Tibial nerve (tissue), 4 donors: ENCODE measurements at regions not wholly inside any gene's neighbourhood (a gene's known extent, or its start where the extent isn't known, plus 50 kb on each side); places are given as distances from the start of the nearest gene placed in this dataset.

Experiments used
- DNase-seq, 2 donors: peaks; one replicate each; pipeline ENCODE4 v3.0.0-alpha.2; 2019; ENCODE audit warnings: low spot score in 2 of 2
- H3K27ac ChIP-seq, 4 donors: fragments of 200-600 bp; sonication (generic) in 3 of 4; one replicate each; pipeline ENCODE4 v1.5.1; 2017 to 2019; ENCODE audit warnings: mild to moderate bottlenecking in 1 of 4
- H3K27me3 ChIP-seq, 2 donors: fragments of 200-600 bp; sonication (generic) in 1 of 2; one replicate each; pipeline versions ENCODE4 v1.5.1 to v1.6.0; 2017 to 2019
- H3K36me3 ChIP-seq, 3 donors: fragments of 200-600 bp; sonication (generic); one replicate each; pipeline ENCODE4 v1.5.1; 2018 to 2019
- H3K4me1 ChIP-seq, 4 donors: fragments of 200-600 bp; sonication (generic) in 3 of 4; one replicate each; pipeline ENCODE4 v1.5.1; 2017 to 2019
- H3K4me3 ChIP-seq, 4 donors: fragments of 200-600 bp; sonication (generic) in 3 of 4; one replicate each; pipeline ENCODE4 v1.5.1; 2017 to 2019; ENCODE audit warnings: mild to moderate bottlenecking in 1 of 4, moderate library complexity in 1 of 4
- H3K9me3 ChIP-seq, 4 donors: fragments of 200-600 bp; sonication (generic) in 3 of 4; one replicate each; pipeline ENCODE4 v1.5.1; 2017 to 2019
- EP300 ChIP-seq, 2 donors: sonication (generic); formaldehyde crosslinking; IDR thresholded peaks; one replicate each; pipeline ENCODE4 v1.6.1; 2017; ENCODE audit warnings: antibody characterized with exemption in 2 of 2, mild to moderate bottlenecking in 1 of 2
- POLR2A ChIP-seq, 2 donors: fragments of 450-650 bp; IDR thresholded peaks; one replicate each; pipeline ENCODE4 v1.6.1; 2017; ENCODE audit warnings: antibody characterized with exemption in 2 of 2, mild to moderate bottlenecking in 2 of 2, moderate library complexity in 2 of 2
- WGBS, 2 donors: methylation state at CpG; one replicate each; pipeline ENCODE4 v1.1.5; 2018; 5-methylcytosine and 5-hydroxymethylcytosine counted together
- TF ChIP-seq, protein P1 (sequence below), 5 experiments: fragments of 200-600 bp in 3 of 5; fragments of 450-650 bp in 2 of 5; sonication (generic) in 3 of 5; IDR thresholded peaks; one replicate each; pipeline ENCODE4 v1.5.1; 2016 to 2019; ENCODE audit warnings: antibody characterized with exemption in 5 of 5, mild to moderate bottlenecking in 3 of 5, moderate library complexity in 2 of 5

DNA sequence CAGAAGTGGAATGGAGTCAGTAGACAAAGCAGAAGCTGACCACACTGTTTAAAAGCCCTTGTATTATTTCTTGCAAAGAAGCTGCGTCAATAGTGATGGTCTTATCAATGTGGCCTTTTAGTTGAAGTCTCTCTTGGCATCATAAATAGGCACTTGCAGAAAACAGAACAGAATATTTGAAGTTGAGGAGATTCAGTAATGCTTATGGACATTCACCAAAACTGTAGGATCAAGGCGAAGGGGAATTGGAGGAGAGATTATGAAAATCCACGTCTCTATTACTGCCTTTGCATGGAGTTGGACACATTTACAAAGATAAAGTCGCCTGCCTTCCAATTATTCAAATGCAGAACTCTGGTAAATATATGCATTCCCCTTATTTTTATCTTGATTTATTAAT, 1482.8 kb downstream of the EFNB2 start:
- H3K9me3 ChIP-seq, result no peaks in the 10 kb centered on the region
- TF ChIP-seq, protein P1, sequence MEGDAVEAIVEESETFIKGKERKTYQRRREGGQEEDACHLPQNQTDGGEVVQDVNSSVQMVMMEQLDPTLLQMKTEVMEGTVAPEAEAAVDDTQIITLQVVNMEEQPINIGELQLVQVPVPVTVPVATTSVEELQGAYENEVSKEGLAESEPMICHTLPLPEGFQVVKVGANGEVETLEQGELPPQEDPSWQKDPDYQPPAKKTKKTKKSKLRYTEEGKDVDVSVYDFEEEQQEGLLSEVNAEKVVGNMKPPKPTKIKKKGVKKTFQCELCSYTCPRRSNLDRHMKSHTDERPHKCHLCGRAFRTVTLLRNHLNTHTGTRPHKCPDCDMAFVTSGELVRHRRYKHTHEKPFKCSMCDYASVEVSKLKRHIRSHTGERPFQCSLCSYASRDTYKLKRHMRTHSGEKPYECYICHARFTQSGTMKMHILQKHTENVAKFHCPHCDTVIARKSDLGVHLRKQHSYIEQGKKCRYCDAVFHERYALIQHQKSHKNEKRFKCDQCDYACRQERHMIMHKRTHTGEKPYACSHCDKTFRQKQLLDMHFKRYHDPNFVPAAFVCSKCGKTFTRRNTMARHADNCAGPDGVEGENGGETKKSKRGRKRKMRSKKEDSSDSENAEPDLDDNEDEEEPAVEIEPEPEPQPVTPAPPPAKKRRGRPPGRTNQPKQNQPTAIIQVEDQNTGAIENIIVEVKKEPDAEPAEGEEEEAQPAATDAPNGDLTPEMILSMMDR (IDR thresholded peaks at IDR 0.05), result no peak
- TF ChIP-seq EP300 (IDR thresholded peaks at IDR 0.05), result no peak
- no peak for TF ChIP-seq POLR2A (IDR thresholded peaks at IDR 0.05)
- H3K4me3 ChIP-seq, result no peak overlapping the region
- no peak overlapping the region for H3K27ac ChIP-seq
- DNase-seq, result no peak
- H3K36me3 ChIP-seq, result no peaks in the 10 kb centered on the region
- H3K27me3 ChIP-seq, result no peaks in the 10 kb centered on the region
- whole genome bisulfite sequencing, 2 donors, result 85 to 89% methylated on average over 4 of the region's 4 CpGs
- H3K4me1 ChIP-seq, result no peaks in the 10 kb centered on the region

DNA sequence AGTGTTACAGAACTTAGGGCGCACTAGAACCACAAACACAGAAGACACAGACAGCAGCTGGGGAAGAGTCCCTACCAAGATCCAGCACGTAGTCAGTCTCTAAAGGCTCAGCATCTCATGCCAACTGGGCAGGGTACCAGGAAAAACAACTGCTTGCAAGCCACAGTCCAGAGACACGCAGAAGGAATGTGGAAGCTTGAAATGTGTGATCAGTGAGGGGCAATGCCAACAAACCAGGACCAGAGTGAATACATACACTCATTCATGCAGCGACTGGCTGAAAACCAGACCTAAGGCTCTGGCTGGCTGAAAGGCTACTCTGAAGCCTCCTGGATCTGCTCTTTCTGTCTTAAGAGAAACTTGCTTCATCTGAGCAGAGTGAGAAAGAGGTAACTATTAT, 1484.8 kb downstream of the EFNB2 start:
- no peaks in the 10 kb centered on the region for H3K36me3 ChIP-seq
- 48 to 63% methylated on average over 4 of the region's 4 CpGs for WGBS, 2 donors

DNA sequence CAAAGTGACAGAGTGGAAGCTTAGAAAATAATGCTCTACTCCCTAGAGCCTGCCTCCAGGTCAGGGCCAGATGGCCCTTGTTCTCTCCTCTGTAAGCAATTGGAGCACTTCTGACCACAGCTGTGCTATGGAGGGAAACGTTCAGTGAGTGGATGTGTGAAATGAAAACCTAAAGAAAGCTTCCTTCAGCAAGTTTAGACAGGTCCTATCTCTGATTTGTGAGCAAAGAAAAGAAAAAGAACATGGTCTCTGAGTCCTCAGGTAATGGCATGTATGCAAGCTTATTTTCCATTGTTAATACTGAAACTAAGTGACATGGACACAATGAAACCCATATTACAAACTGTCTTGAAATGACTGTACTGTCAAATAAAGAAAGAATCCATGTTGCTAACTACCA, 1486.8 kb downstream of the EFNB2 start:
- WGBS, 2 donors, result 33 to 48% methylated on average over 1 of the region's 1 CpG
- TF ChIP-seq POLR2A (IDR thresholded peaks at IDR 0.05) (no peak), EP300 (IDR thresholded peaks at IDR 0.05) (no peak)
- TF ChIP-seq, protein P1 (IDR thresholded peaks at IDR 0.05), result no peak

More for the DNA sequence above, 1484.8 kb downstream of the EFNB2 start:
- Histone ChIP-seq H3K4me3 (no peak overlapping the region), H3K4me1 (no peaks in the 10 kb centered on the region), H3K27ac (no peak overlapping the region), H3K27me3 (no peaks in the 10 kb centered on the region), H3K9me3 (no peaks in the 10 kb centered on the region)
- TF ChIP-seq EP300 (IDR thresholded peaks at IDR 0.05), result no peak
- no peak for TF ChIP-seq POLR2A (IDR thresholded peaks at IDR 0.05)
- TF ChIP-seq, protein P1 (IDR thresholded peaks at IDR 0.05), result no peak
- no peak for DNase-seq

DNA sequence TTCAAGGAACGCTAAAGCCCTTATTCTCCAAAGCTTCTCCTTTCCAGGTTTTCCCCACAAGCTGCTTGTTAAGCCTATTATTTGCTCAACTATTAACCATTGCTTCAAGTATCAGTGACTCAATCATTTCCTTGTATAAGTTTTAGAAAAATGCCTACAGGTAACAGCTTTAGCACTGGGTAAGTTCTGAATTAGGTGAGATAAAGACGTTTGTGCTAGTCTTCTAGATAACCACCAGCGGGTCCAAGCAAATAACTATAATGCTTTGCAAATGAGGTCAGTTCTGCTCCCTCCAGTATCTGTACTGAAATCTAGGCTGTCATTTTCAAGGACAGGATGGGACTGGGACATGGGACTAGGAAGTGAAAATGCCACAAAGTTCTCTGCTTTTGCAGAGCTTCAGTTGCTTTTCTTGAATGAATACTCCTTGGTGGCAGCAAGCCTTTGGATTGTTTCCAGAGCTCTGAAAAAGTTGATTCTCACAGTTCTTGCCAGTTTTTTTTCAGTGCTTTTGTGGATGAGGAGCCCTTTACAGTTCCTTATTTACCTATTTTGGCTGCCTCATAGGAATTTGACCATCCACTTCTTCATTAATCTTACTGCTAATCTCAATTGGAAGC, 1487.7 kb downstream of the EFNB2 start:
- Histone ChIP-seq H3K9me3 (no peaks in the 10 kb centered on the region), H3K4me3 (no peak overlapping the region), H3K4me1 (no peaks in the 10 kb centered on the region), H3K27ac (no peak overlapping the region), H3K27me3 (no peaks in the 10 kb centered on the region), H3K36me3 (no peaks in the 10 kb centered on the region)
- no peak for DNase-seq
- TF ChIP-seq, protein P1 (IDR thresholded peaks at IDR 0.05), result no peak
- TF ChIP-seq POLR2A (IDR thresholded peaks at IDR 0.05), result no peak
- 69 to 77% methylated on average over 3 of the region's 3 CpGs for WGBS, 2 donors

More for the DNA sequence above, 1486.8 kb downstream of the EFNB2 start:
- H3K9me3 ChIP-seq, result no peaks in the 10 kb centered on the region
- no peak for DNase-seq
- no peak overlapping the region for H3K4me3 ChIP-seq
- H3K27ac ChIP-seq, result no peak overlapping the region
- no peaks in the 10 kb centered on the region for H3K27me3 ChIP-seq
- no peaks in the 10 kb centered on the region for H3K4me1 ChIP-seq
- no peaks in the 10 kb centered on the region for H3K36me3 ChIP-seq

DNA sequence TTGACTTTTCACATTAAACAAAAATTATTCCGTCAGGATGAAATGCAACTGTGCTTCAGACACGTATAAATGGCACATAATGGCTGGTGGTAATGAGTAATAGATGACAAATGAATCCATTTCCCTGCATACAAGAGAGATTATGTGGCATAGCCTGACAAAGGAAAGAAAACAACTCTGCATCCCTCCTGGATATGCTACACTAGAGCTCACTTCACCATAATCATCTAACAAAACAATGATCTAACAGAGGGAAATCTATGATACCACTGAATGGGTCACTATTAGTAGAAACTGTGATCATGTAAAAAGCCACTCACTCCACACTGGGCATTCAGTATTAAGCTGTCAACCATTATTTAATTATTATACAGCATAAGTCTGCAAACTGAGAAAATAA, 1498.4 kb downstream of the EFNB2 start:
- WGBS, 2 donors, result 89 to 96% methylated on average over 2 of the region's 2 CpGs
- no peak for DNase-seq
- Histone ChIP-seq H3K4me3 (no peak overlapping the region), H3K4me1 (peaks cover 0 to 5% (median 0%) of the 10 kb centered on the region in 4 donors), H3K9me3 (peaks cover 0 to 5% (median 0%) of the 10 kb centered on the region in 4 donors), H3K27ac (no peak overlapping the region), H3K36me3 (no peaks in the 10 kb centered on the region), H3K27me3 (no peaks in the 10 kb centered on the region)
- TF ChIP-seq EP300 (IDR thresholded peaks at IDR 0.05), result no peak
- TF ChIP-seq, protein P1 (IDR thresholded peaks at IDR 0.05), result no peak
- no peak for TF ChIP-seq POLR2A (IDR thresholded peaks at IDR 0.05)
